Tibial nerve (tissue), 4 donors: ENCODE measurements at regions not wholly inside any gene's neighbourhood (a gene's known extent, or its start where the extent isn't known, plus 50 kb on each side); places are given as distances from the start of the nearest gene placed in this dataset.

Source experiments
- EP300 ChIP-seq, 2 donors: sonication (generic); formaldehyde crosslinking; IDR thresholded peaks; one replicate each; pipeline ENCODE4 v1.6.1; 2017; ENCODE audit warnings: antibody characterized with exemption in 2 of 2, mild to moderate bottlenecking in 1 of 2
- POLR2A ChIP-seq, 2 donors: fragments of 450-650 bp; IDR thresholded peaks; one replicate each; pipeline ENCODE4 v1.6.1; 2017; ENCODE audit warnings: antibody characterized with exemption in 2 of 2, mild to moderate bottlenecking in 2 of 2, moderate library complexity in 2 of 2
- TF ChIP-seq, protein P1 (sequence below), 5 experiments: fragments of 200-600 bp in 3 of 5; fragments of 450-650 bp in 2 of 5; sonication (generic) in 3 of 5; IDR thresholded peaks; one replicate each; pipeline ENCODE4 v1.5.1; 2016 to 2019; ENCODE audit warnings: antibody characterized with exemption in 5 of 5, mild to moderate bottlenecking in 3 of 5, moderate library complexity in 2 of 5

DNA sequence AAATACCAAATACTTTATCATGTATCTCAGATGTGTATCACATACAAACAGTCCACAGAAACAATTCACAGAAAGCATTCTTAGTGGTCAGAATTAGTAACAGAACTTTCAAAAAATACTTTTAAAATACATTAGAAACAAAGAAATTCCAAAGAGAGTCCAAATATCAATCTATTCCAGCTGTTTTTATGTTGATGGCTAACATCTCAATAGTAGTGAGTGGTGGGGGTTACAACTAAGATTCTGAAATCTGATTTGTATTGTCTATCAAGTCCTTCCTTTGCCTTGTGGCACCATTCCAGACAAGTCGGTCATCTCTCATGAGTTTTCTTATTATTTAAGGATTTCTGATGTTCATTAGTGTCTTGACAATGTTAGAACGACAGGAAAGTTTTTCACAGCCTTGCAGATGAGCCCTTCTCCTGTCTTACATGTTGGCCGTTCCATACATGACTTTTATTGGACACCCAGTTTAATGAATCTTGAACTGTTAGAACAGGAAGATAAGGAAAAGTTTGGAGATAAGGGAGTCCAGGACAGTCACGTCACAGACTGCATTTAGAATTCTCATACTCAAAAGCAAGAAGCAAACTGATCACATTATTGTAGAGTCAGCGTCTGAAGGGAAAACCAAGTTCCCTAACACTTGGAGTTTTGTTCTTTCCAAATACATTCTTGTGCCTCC is 410.3 kb downstream of the PID1 start:
- TF ChIP-seq, protein P1, sequence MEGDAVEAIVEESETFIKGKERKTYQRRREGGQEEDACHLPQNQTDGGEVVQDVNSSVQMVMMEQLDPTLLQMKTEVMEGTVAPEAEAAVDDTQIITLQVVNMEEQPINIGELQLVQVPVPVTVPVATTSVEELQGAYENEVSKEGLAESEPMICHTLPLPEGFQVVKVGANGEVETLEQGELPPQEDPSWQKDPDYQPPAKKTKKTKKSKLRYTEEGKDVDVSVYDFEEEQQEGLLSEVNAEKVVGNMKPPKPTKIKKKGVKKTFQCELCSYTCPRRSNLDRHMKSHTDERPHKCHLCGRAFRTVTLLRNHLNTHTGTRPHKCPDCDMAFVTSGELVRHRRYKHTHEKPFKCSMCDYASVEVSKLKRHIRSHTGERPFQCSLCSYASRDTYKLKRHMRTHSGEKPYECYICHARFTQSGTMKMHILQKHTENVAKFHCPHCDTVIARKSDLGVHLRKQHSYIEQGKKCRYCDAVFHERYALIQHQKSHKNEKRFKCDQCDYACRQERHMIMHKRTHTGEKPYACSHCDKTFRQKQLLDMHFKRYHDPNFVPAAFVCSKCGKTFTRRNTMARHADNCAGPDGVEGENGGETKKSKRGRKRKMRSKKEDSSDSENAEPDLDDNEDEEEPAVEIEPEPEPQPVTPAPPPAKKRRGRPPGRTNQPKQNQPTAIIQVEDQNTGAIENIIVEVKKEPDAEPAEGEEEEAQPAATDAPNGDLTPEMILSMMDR (IDR thresholded peaks at IDR 0.05) = no peak
- TF ChIP-seq POLR2A (IDR thresholded peaks at IDR 0.05) (no peak), EP300 (IDR thresholded peaks at IDR 0.05) (no peak)
